Lower leg skin (tissue), 3 donors: ENCODE measurements at regions not wholly inside any gene's neighbourhood (a gene's known extent, or its start where the extent isn't known, plus 50 kb on each side); places are given as distances from the start of the nearest gene placed in this dataset.

Source experiments
- CTCF ChIP-seq, 3 donors: fragments of 450-650 bp; IDR thresholded peaks; one replicate each; pipeline ENCODE4 v1.5.1; 2016; ENCODE audit warnings: antibody characterized with exemption in 3 of 3, mild to moderate bottlenecking in 3 of 3, moderate library complexity in 2 of 3
- POLR2A ChIP-seq, 2 donors: fragments of 450-650 bp; IDR thresholded peaks; one replicate each; pipeline ENCODE4 v1.6.1; 2016 to 2017; ENCODE audit warnings: antibody characterized with exemption in 2 of 2, mild to moderate bottlenecking in 1 of 2, moderate library complexity in 1 of 2

- TF ChIP-seq CTCF (IDR thresholded peaks at IDR 0.05) (no peak), POLR2A (IDR thresholded peaks at IDR 0.05) (no peak)
Measured at GRCh38 chr5:30918171-30918570, 275.3 kb upstream of the CDH6 start.
